ENCODE measurements at regions not wholly inside any gene's neighbourhood (a gene's known extent, or its start where the extent isn't known, plus 50 kb on each side); places are given as distances from the start of the nearest gene placed in this dataset.

GRCh38 chr18:69217196-69218000 is 183.3 kb upstream of the DOK6 start:
- ChIA-PET CTCF (interaction anchor here (0.9 kb wide), 1 partner anchor 31 kb away, joined by 4 read pairs; no protein-coding TSS in a partner anchor), POLR2A (no interaction called here)
- no peak overlapping the region for H3K4me3 ChIP-seq (ENCODE audit: low read depth, low read length)
- TF ChIP-seq, protein P1, sequence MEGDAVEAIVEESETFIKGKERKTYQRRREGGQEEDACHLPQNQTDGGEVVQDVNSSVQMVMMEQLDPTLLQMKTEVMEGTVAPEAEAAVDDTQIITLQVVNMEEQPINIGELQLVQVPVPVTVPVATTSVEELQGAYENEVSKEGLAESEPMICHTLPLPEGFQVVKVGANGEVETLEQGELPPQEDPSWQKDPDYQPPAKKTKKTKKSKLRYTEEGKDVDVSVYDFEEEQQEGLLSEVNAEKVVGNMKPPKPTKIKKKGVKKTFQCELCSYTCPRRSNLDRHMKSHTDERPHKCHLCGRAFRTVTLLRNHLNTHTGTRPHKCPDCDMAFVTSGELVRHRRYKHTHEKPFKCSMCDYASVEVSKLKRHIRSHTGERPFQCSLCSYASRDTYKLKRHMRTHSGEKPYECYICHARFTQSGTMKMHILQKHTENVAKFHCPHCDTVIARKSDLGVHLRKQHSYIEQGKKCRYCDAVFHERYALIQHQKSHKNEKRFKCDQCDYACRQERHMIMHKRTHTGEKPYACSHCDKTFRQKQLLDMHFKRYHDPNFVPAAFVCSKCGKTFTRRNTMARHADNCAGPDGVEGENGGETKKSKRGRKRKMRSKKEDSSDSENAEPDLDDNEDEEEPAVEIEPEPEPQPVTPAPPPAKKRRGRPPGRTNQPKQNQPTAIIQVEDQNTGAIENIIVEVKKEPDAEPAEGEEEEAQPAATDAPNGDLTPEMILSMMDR (IDR thresholded peaks at IDR 0.05; ENCODE audit: insufficient read depth, low read depth, low read length): no peak
- DNase-seq (ENCODE audit: low read depth): no peak
- no peaks in the 10 kb centered on the region for H3K36me3 ChIP-seq (ENCODE audit: control insufficient read depth, insufficient read depth, low read length)
- H3K27me3 ChIP-seq (ENCODE audit: control insufficient read depth, insufficient read depth, low read length): no peaks in the 10 kb centered on the region

DNA sequence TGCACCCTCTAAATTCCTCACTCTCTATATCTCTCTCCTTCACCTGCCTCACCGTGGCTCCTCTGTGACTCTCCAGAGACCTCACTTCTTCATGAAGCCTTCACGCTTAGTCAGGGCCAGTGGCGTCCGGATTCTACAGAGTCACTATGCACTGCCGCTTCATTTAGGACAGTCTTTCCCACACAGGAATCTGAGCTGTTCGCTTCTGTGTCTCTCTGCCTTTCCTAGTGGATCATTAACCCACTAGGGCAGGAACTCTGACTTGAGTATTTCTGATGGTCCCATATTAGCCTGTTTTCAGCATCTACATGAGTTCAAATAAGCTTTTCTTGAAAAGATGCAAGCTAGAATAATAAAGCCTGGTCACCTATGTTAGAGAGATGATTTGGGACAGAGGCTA is 180.2 kb upstream of the DOK6 start:
- CTCF ChIA-PET: no interaction called here
- DNase-seq (ENCODE audit: low read depth): no peak

DNA sequence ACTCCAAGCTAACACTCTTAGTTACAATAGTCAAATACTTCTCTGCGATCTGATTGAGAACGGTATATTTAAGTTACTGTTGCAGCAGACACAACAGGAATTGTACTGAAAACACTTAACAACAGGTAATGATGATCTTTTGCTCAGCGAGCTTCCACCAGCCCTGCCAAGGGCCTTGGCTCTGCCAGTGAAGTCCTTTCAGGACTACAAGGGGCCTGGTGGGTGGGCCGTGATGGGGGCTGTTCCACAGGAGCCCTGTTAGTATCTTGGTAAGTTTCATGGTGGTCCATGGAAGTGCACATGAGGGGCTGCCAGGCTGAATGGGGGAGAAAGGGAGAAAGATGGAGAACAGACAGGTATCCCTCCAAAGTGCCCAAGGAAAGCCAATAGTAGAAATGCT is 178.6 kb upstream of the DOK6 start:
- H3K27me3 ChIP-seq (ENCODE audit: control insufficient read depth, insufficient read depth, low read length): no peaks in the 10 kb centered on the region
- H3K36me3 ChIP-seq (ENCODE audit: control insufficient read depth, insufficient read depth, low read length): no peaks in the 10 kb centered on the region
- H3K4me3 ChIP-seq (ENCODE audit: low read depth, low read length): no peak overlapping the region
- ChIA-PET CTCF (no interaction called here), POLR2A (no interaction called here)
- TF ChIP-seq, protein P1 (IDR thresholded peaks at IDR 0.05; ENCODE audit: insufficient read depth, low read depth, low read length): no peak
- no peak for DNase-seq (ENCODE audit: low read depth)

More for the DNA sequence above, 180.2 kb upstream of the DOK6 start:
- no peaks in the 10 kb centered on the region for H3K36me3 ChIP-seq (ENCODE audit: control insufficient read depth, insufficient read depth, low read length)
- no peak overlapping the region for H3K4me3 ChIP-seq (ENCODE audit: low read depth, low read length)
- TF ChIP-seq, protein P1 (IDR thresholded peaks at IDR 0.05; ENCODE audit: insufficient read depth, low read depth, low read length): no peak
- no peaks in the 10 kb centered on the region for H3K27me3 ChIP-seq (ENCODE audit: control insufficient read depth, insufficient read depth, low read length)
- POLR2A ChIA-PET: no interaction called here

- CTCF ChIA-PET: no interaction called here
- no peak for DNase-seq (ENCODE audit: low read depth)
- no peak overlapping the region for H3K4me3 ChIP-seq (ENCODE audit: low read depth, low read length)
- POLR2A ChIA-PET: no interaction called here
- no peaks in the 10 kb centered on the region for H3K36me3 ChIP-seq (ENCODE audit: control insufficient read depth, insufficient read depth, low read length)
- no peaks in the 10 kb centered on the region for H3K27me3 ChIP-seq (ENCODE audit: control insufficient read depth, insufficient read depth, low read length)
- TF ChIP-seq, protein P1 (IDR thresholded peaks at IDR 0.05; ENCODE audit: insufficient read depth, low read depth, low read length): no peak
Measured at GRCh38 chr18:69226971-69227370, 173.7 kb upstream of the DOK6 start.

GRCh38 chr18:69230204-69230603 is 170.5 kb upstream of the DOK6 start:
- POLR2A ChIA-PET: no interaction called here
- CTCF ChIA-PET: no interaction called here
- no peaks in the 10 kb centered on the region for H3K36me3 ChIP-seq (ENCODE audit: control insufficient read depth, insufficient read depth, low read length)

More at GRCh38 chr18:69230204-69230603, 170.5 kb upstream of the DOK6 start:
- no peak overlapping the region for H3K4me3 ChIP-seq (ENCODE audit: low read depth, low read length)
- DNase-seq (ENCODE audit: low read depth): no peak
- TF ChIP-seq, protein P1 (IDR thresholded peaks at IDR 0.05; ENCODE audit: insufficient read depth, low read depth, low read length): no peak
- no peaks in the 10 kb centered on the region for H3K27me3 ChIP-seq (ENCODE audit: control insufficient read depth, insufficient read depth, low read length)

Measured in BJ (cell line).